H1 (cell line): ENCODE measurements at regions not wholly inside any gene's neighbourhood (a gene's known extent, or its start where the extent isn't known, plus 50 kb on each side); places are given as distances from the start of the nearest gene placed in this dataset.

Experiments
- CTCF ChIA-PET: fragments of 300-600 bp; sonication (Branson Sonifier 250); formaldehyde crosslinking; loops from one replicate; lab custom pipeline; 2021; ENCODE audit not compliant: partially characterized antibody; lab: Charles Lee
- POLR2A ChIA-PET: fragments of 300-600 bp; sonication (Branson Sonifier 250); formaldehyde crosslinking; loops from one replicate; lab custom pipeline; 2021; ENCODE audit warnings: inconsistent platforms; ENCODE audit not compliant: partially characterized antibody; lab: Charles Lee
- DNase-seq, 2 experiments: peaks; one replicate each; pipeline versions ENCODE4 v3.0.0 to v3.0.0-alpha.2; 2010 to 2022; ENCODE audit warnings: low spot score in 2 of 2, low read depth in 1 of 2, mixed read lengths in 1 of 2
- FAIRE-seq: peaks from 2 replicates; lab custom pipeline; 2011; peaks lifted over from hg19 to GRCh38; lab: Jason Lieb, UNC
- H2AFZ ChIP-seq: 2 replicates; pipeline ENCODE4 v1.8.1; 2012; ENCODE audit warnings: low read length, inconsistent platforms
- H2AK5ac ChIP-seq: 2 replicates; pipeline ENCODE4 v1.6.1; 2013; ENCODE audit warnings: low read depth, low read length
- H2BK120ac ChIP-seq: replicated peaks from 2 replicates; pipeline ENCODE3; 2013; ENCODE audit warnings: low read depth, low read length, inconsistent platforms
- H2BK12ac ChIP-seq: 2 replicates; pipeline ENCODE4 v1.6.1; 2013; ENCODE audit warnings: low read depth, low read length
- H2BK15ac ChIP-seq: 2 replicates; pipeline ENCODE4 v1.6.1; 2013; ENCODE audit warnings: low read length
- H2BK20ac ChIP-seq: 2 replicates; pipeline ENCODE4 v1.6.1; 2013; ENCODE audit warnings: low read length
- H2BK5ac ChIP-seq: 2 replicates; pipeline ENCODE4 v1.6.1; 2013; ENCODE audit warnings: low read depth, low read length
- H3K14ac ChIP-seq: 2 replicates; pipeline ENCODE4 v1.6.1; 2013; ENCODE audit warnings: inconsistent platforms; ENCODE audit not compliant: insufficient read length
- H3K18ac ChIP-seq: 2 replicates; pipeline ENCODE4 v1.6.1; 2013; ENCODE audit warnings: low read length; ENCODE audit errors: extremely low read depth
- H3K23ac ChIP-seq: 2 replicates; pipeline ENCODE4 v1.6.1; 2013; ENCODE audit warnings: inconsistent platforms; ENCODE audit not compliant: insufficient read length
- H3K23me2 ChIP-seq: 2 replicates; pipeline ENCODE4 v1.6.1; 2013; ENCODE audit warnings: low read depth, low read length
- H3K27ac ChIP-seq: 2 replicates; pipeline ENCODE4 v1.6.1; 2011; ENCODE audit warnings: low read depth, low read length, inconsistent platforms
- H3K27me3 ChIP-seq, 4 experiments: replicated peaks in 1 of 4; 1 replicate in 1 of 4; 2 replicates in 3 of 4; pipeline versions ENCODE4 v1.6.1 to v1.8.1; 2011 to 2013; ENCODE audit warnings: low read length in 3 of 4, mild to moderate bottlenecking in 3 of 4, inconsistent platforms in 2 of 4, mixed read lengths in 2 of 4, moderate library complexity in 1 of 4; ENCODE audit not compliant: control insufficient read depth in 3 of 4, insufficient read depth in 3 of 4; ENCODE audit errors: extremely low read depth in 1 of 4
- H3K36me3 ChIP-seq, 4 experiments: 2 replicates each; pipeline versions ENCODE4 v1.6.1 to v1.8.1; 2011 to 2013; ENCODE audit warnings: mild to moderate bottlenecking in 4 of 4, low read length in 3 of 4, moderate library complexity in 2 of 4, control low read depth in 1 of 4, inconsistent platforms in 1 of 4; ENCODE audit not compliant: insufficient read depth in 4 of 4, control insufficient read depth in 2 of 4
- H3K4ac ChIP-seq: replicated peaks from 2 replicates; pipeline ENCODE3; 2013; ENCODE audit warnings: low read length, low read depth, mixed read lengths, inconsistent platforms; ENCODE audit not compliant: insufficient read length
- H3K4me1 ChIP-seq, 4 experiments: replicated peaks in 1 of 4; 1 replicate in 1 of 4; 2 replicates in 3 of 4; pipeline versions ENCODE4 v1.6.1 to v1.8.1; 2011 to 2013; ENCODE audit warnings: low read length in 3 of 4, inconsistent platforms in 2 of 4, mixed read lengths in 1 of 4; ENCODE audit not compliant: insufficient read depth in 4 of 4, control insufficient read depth in 3 of 4
- H3K4me2 ChIP-seq, 2 experiments: 2 replicates each; pipeline versions ENCODE4 v1.6.1 to v1.8.1; 2011 to 2013; ENCODE audit warnings: low read depth in 2 of 2, low read length in 2 of 2, control low read depth in 1 of 2, inconsistent platforms in 1 of 2, mild to moderate bottlenecking in 1 of 2; ENCODE audit not compliant: insufficient read depth in 1 of 2
- H3K4me3 ChIP-seq, 4 experiments: fragments of 200-600, 300-600 bp in 1 of 4; sonication (generic), shearing (Covaris generic), sonication (Bioruptor Twin) in 1 of 4; 2 replicates each; pipeline versions ENCODE4 v1.5.1 to v1.8.1; 2011 to 2016; ENCODE audit warnings: low read length in 4 of 4, low read depth in 3 of 4, control low read depth in 2 of 4, inconsistent platforms in 2 of 4, mild to moderate bottlenecking in 2 of 4, mixed read lengths in 1 of 4, moderate library complexity in 1 of 4; ENCODE audit not compliant: insufficient read depth in 2 of 4; ENCODE audit errors: extremely low read depth in 1 of 4
- H3K56ac ChIP-seq: replicated peaks from 2 replicates; pipeline ENCODE3; 2013; ENCODE audit warnings: low read depth, mild to moderate bottlenecking, mixed read lengths, low read length, inconsistent platforms; ENCODE audit not compliant: insufficient read length
- H3K79me1 ChIP-seq: 2 replicates; pipeline ENCODE4 v1.6.1; 2013; ENCODE audit warnings: low read depth, low read length, control low read depth
- H3K79me2 ChIP-seq, 2 experiments: 2 replicates each; pipeline versions ENCODE4 v1.6.1 to v1.8.1; 2012 to 2013; ENCODE audit warnings: low read length in 2 of 2, mild to moderate bottlenecking in 2 of 2, inconsistent platforms in 1 of 2; ENCODE audit not compliant: insufficient read depth in 2 of 2, control insufficient read depth in 1 of 2
- H3K9ac ChIP-seq, 4 experiments: replicated peaks in 1 of 4; 1 replicate in 1 of 4; 2 replicates in 3 of 4; pipeline versions ENCODE4 v1.6.1 to v1.8.1; 2011 to 2013; ENCODE audit warnings: low read depth in 3 of 4, low read length in 3 of 4, control low read depth in 2 of 4, mild to moderate bottlenecking in 2 of 4, moderate library complexity in 2 of 4, inconsistent platforms in 1 of 4; ENCODE audit errors: extremely low read depth in 1 of 4
- H3K9me3 ChIP-seq, 2 experiments: 2 replicates each; pipeline versions ENCODE4 v1.6.1 to v1.8.1; 2012 to 2013; ENCODE audit warnings: mild to moderate bottlenecking in 2 of 2, moderate library complexity in 2 of 2, control low read depth in 1 of 2, inconsistent platforms in 1 of 2, low read depth in 1 of 2, low read length in 1 of 2, mixed read lengths in 1 of 2; ENCODE audit not compliant: insufficient read depth in 2 of 2
- H4K20me1 ChIP-seq, 2 experiments: replicated peaks in 1 of 2; 2 replicates each; pipeline versions ENCODE3 to v1.8.1; 2011 to 2013; ENCODE audit warnings: inconsistent platforms in 2 of 2, low read length in 2 of 2, mild to moderate bottlenecking in 1 of 2; ENCODE audit not compliant: insufficient read depth in 2 of 2, control insufficient read depth in 1 of 2
- H4K5ac ChIP-seq: 2 replicates; pipeline ENCODE4 v1.6.1; 2013; ENCODE audit warnings: low read length, low read depth, mixed read lengths, inconsistent platforms; ENCODE audit not compliant: insufficient read length
- H4K8ac ChIP-seq: 2 replicates; pipeline ENCODE4 v1.8.0; 2013; ENCODE audit warnings: mild to moderate bottlenecking, moderate library complexity, low read length, inconsistent platforms; ENCODE audit not compliant: insufficient read depth; ENCODE audit errors: extremely low read depth
- H4K91ac ChIP-seq: replicated peaks from 2 replicates; pipeline ENCODE3; 2013; ENCODE audit warnings: low read length, mixed read lengths, inconsistent platforms; ENCODE audit not compliant: insufficient read length
- BACH1 ChIP-seq: IDR thresholded peaks from 2 replicates; pipeline ENCODE4 v1.6.1; 2012; ENCODE audit warnings: low read length, improper control_type of control experiment
- GABPA ChIP-seq: IDR thresholded peaks from 2 replicates; pipeline ENCODE4 v1.6.1; 2011; ENCODE audit warnings: mild to moderate bottlenecking, low read length, moderate library complexity, borderline replicate concordance; ENCODE audit not compliant: insufficient read depth
- WGBS, 2 experiments: shearing (Covaris generic) in 1 of 2; methylation state at CpG; one replicate each; pipeline versions ENCODE4 v1.1.6 to v1.1.7; 2013 to 2015; ENCODE audit warnings: low lambda C conversion rate in 2 of 2, mixed read lengths in 2 of 2, inconsistent platforms in 1 of 2, low coverage in 1 of 2, missing lambda C conversion rate in 1 of 2; ENCODE audit not compliant: insufficient replicate concordance in 2 of 2, insufficient coverage in 1 of 2, insufficient read length in 1 of 2; ENCODE audit errors: extremely low coverage in 1 of 2, missing lambda C conversion rate in 1 of 2; 5-methylcytosine and 5-hydroxymethylcytosine counted together

- Histone ChIP-seq H3K4me2 (no peak overlapping the region), H2BK15ac (no peak overlapping the region), H3K4me1 (peaks cover 2 to 6% (median 4%) of the 10 kb centered on the region in 4 experiments; a peak in 4 of 7 replicates), H4K5ac (no peak overlapping the region), H3K27me3 (no peaks in the 10 kb centered on the region), H3K23ac (no peak overlapping the region), H4K91ac (peak overlapping the region; percentile 23), H2BK12ac (no peak overlapping the region), H3K9me3 (0 out of 4 replicates have a peak, but pooled peaks cover 0 to 3% of the 10 kb centered on the region in 2 experiments), H3K14ac (no peak overlapping the region), H3K18ac (no peak overlapping the region), H3K56ac (no peak overlapping the region), H3K79me1 (no peaks in the 10 kb centered on the region; the same call in 1 of the 2 replicates), H3K23me2 (no peaks in the 10 kb centered on the region), H2BK20ac (no peak overlapping the region), H2AK5ac (no peak overlapping the region), H2BK120ac (no peak overlapping the region), H3K27ac (no peak overlapping the region), H3K9ac (no peak overlapping the region), H4K8ac (no peak overlapping the region), H3K4ac (no peak overlapping the region), H4K20me1 (no peaks in the 10 kb centered on the region), H3K4me3 (no peak overlapping the region), H2BK5ac (no peak overlapping the region), H2AFZ (0 out of 2 replicates have a peak overlapping the region, but pooled peaks have one; percentile 50), H3K36me3 (no peaks in the 10 kb centered on the region), H3K79me2 (no peaks in the 10 kb centered on the region)
- FAIRE-seq = no peak
- TF ChIP-seq BACH1 (no peak), GABPA (no peak)
- DNase-seq = no peak
- CTCF ChIA-PET = interaction anchor here (0.6 to 1.0 kb wide), 2 partner anchors 80 to 270 kb away, joined by 3 to 6 read pairs; no protein-coding TSS in a partner anchor
- 76% methylated on average over 9 of the region's 9 CpGs; no CpG with 5 or more reads in 1 of the 2 experiments for WGBS, 2 experiments
- POLR2A ChIA-PET = interaction anchor here (0.6 kb wide), 1 partner anchor 85 kb away, joined by 5 read pairs; no protein-coding TSS in a partner anchor
These were observed 375.6 kb upstream of the SALL1 start for GRCh38 chr16:51526621-51527020.
